GM23248 (cell line): ENCODE measurements at regions not wholly inside any gene's neighbourhood (a gene's known extent, or its start where the extent isn't known, plus 50 kb on each side); places are given as distances from the start of the nearest gene placed in this dataset.

Experiments
- DNase-seq: peaks from one replicate; pipeline ENCODE4 v3.0.0-alpha.2; 2015
- H2AFZ ChIP-seq: fragments of 200-600 bp; sonication (generic); 2 replicates; pipeline ENCODE4 v1.6.1; 2016; ENCODE audit warnings: antibody characterized with exemption
- H3F3A ChIP-seq: fragments of 200-600 bp; sonication (generic); 2 replicates; pipeline ENCODE4 v1.6.1; 2016; ENCODE audit warnings: mild to moderate bottlenecking, antibody characterized with exemption, mixed run types; ENCODE audit not compliant: insufficient read depth
- H3K27ac ChIP-seq: fragments of 200-600 bp; sonication (generic); 2 replicates; pipeline ENCODE4 v1.5.1; 2016; ENCODE audit warnings: mild to moderate bottlenecking
- H3K27me3 ChIP-seq: fragments of 200-600 bp; sonication (generic); replicated peaks from 2 replicates; pipeline ENCODE4 v1.6.1; 2016; ENCODE audit warnings: mild to moderate bottlenecking; ENCODE audit not compliant: insufficient read depth
- H3K36me3 ChIP-seq: fragments of 200-600 bp; sonication (generic); 2 replicates; pipeline ENCODE4 v1.6.1; 2016; ENCODE audit warnings: low read depth, mild to moderate bottlenecking
- H3K4me1 ChIP-seq: fragments of 200-600 bp; sonication (generic); 2 replicates; pipeline ENCODE4 v1.6.1; 2016; ENCODE audit warnings: mild to moderate bottlenecking; ENCODE audit not compliant: insufficient read depth
- H3K4me2 ChIP-seq: fragments of 200-600 bp; sonication (generic); one replicate; pipeline ENCODE4 v1.6.1; 2016; ENCODE audit warnings: mild to moderate bottlenecking; ENCODE audit not compliant: unreplicated experiment
- H3K4me3 ChIP-seq: fragments of 200-600 bp; sonication (generic); 2 replicates; pipeline ENCODE4 v1.5.1; 2016; ENCODE audit warnings: mild to moderate bottlenecking
- H3K79me2 ChIP-seq: fragments of 200-600 bp; sonication (generic); 2 replicates; pipeline ENCODE4 v1.6.1; 2016; ENCODE audit warnings: mild to moderate bottlenecking; ENCODE audit not compliant: insufficient read depth
- H3K9ac ChIP-seq: fragments of 200-600 bp; sonication (generic); 2 replicates; pipeline ENCODE4 v1.6.1; 2016; ENCODE audit warnings: mild to moderate bottlenecking
- H3K9me2 ChIP-seq: fragments of 200-600 bp; sonication (generic); 2 replicates; pipeline ENCODE4 v1.6.1; 2016; ENCODE audit warnings: mixed run types, mild to moderate bottlenecking, moderate library complexity; ENCODE audit not compliant: insufficient read depth
- H3K9me3 ChIP-seq: fragments of 200-600 bp; sonication (generic); one replicate; pipeline ENCODE4 v1.6.1; 2017; ENCODE audit warnings: low read depth
- H4K20me1 ChIP-seq: fragments of 200-600 bp; sonication (generic); 2 replicates; pipeline ENCODE4 v1.6.0; 2016; ENCODE audit not compliant: insufficient read depth
- EZH2 ChIP-seq: fragments of 200-600 bp; sonication (generic); IDR thresholded peaks from 2 replicates; pipeline ENCODE4 v1.6.1; 2018; ENCODE audit warnings: antibody characterized with exemption, mild to moderate bottlenecking; ENCODE audit not compliant: insufficient read depth, poor library complexity, severe bottlenecking
- EZH2phosphoT487 ChIP-seq: fragments of 200-600 bp; sonication (generic); IDR thresholded peaks from 2 replicates; pipeline ENCODE4 v1.6.1; 2018; ENCODE audit warnings: antibody characterized with exemption, moderate library complexity, mild to moderate bottlenecking, low read depth; ENCODE audit not compliant: insufficient read depth
- WGBS, 2 experiments: methylation state at CpG; one replicate each; pipeline ENCODE4 v1.1.6; 2015 to 2017; ENCODE audit warnings: low lambda C conversion rate in 2 of 2, low coverage in 1 of 2; ENCODE audit errors: missing lambda C conversion rate in 2 of 2; 5-methylcytosine and 5-hydroxymethylcytosine counted together
- in situ Hi-C: fragments of 300-500 bp; cut with MboI; formaldehyde crosslinking; loops from 2 replicates; pipeline ENCODE4 v1.15.0; 2020

GRCh38 chr1:218080863-218081262, 204.2 kb upstream of the RRP15 start:
- in situ Hi-C loops, result no loop called here
- no peak for TF ChIP-seq EZH2phosphoT487
- TF ChIP-seq EZH2, result no peak
- H3K79me2 ChIP-seq, result no peaks in the 10 kb centered on the region
- H3F3A ChIP-seq, result no peaks in the 10 kb centered on the region
- no peak overlapping the region for H2AFZ ChIP-seq
- no peaks in the 10 kb centered on the region for H3K9me2 ChIP-seq
- no peak overlapping the region for H3K4me3 ChIP-seq
- no peak overlapping the region for H3K27ac ChIP-seq
- no peak overlapping the region for H3K4me2 ChIP-seq
- H4K20me1 ChIP-seq, result no peaks in the 10 kb centered on the region
- no peak for DNase-seq
- WGBS, 2 experiments, result 15 to 23% methylated on average over 5 of the region's 5 CpGs
- H3K9ac ChIP-seq, result no peak overlapping the region
- no peaks in the 10 kb centered on the region for H3K36me3 ChIP-seq
- H3K27me3 ChIP-seq, result no peaks in the 10 kb centered on the region
- H3K9me3 ChIP-seq, result no peaks in the 10 kb centered on the region
- H3K4me1 ChIP-seq, result no peaks in the 10 kb centered on the region

- Histone ChIP-seq H3F3A (no peaks in the 10 kb centered on the region), H3K9me2 (no peaks in the 10 kb centered on the region), H3K4me3 (no peak overlapping the region), H2AFZ (no peak overlapping the region), H3K27me3 (no peaks in the 10 kb centered on the region), H3K27ac (no peak overlapping the region), H3K79me2 (no peaks in the 10 kb centered on the region), H3K9ac (no peak overlapping the region), H3K4me1 (no peaks in the 10 kb centered on the region), H3K9me3 (no peaks in the 10 kb centered on the region), H3K4me2 (no peak overlapping the region), H3K36me3 (no peaks in the 10 kb centered on the region), H4K20me1 (no peaks in the 10 kb centered on the region)
- TF ChIP-seq EZH2phosphoT487, result no peak
- TF ChIP-seq EZH2, result no peak
- no peak for DNase-seq
- in situ Hi-C loops, result no loop called here
Observed at GRCh38 chr1:218081358-218081757, 203.7 kb upstream of the RRP15 start.

DNA sequence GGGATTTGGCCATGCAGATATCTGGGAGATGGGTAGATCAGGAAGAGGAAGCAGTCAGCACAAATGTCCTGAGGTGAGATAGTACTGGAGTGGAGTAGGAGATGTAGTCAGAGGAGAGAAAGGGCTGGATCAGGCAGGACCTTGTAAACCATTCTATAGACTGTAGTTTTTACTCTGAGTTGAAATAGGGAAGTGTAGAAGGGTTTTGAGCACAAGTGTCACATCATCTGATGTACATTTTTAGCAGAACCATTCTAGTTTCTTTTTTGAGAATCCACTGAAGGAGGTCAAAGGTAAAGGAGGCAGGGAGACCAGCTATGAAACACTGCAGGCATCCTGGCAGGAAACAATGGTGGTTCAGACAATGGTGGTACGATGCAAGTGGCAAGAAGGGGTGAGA, 194.6 kb upstream of the RRP15 start:
- Histone ChIP-seq H3F3A (no peaks in the 10 kb centered on the region), H3K79me2 (no peaks in the 10 kb centered on the region), H3K9me3 (no peaks in the 10 kb centered on the region), H3K27ac (no peak overlapping the region), H3K36me3 (no peaks in the 10 kb centered on the region), H3K27me3 (no peaks in the 10 kb centered on the region), H3K4me2 (no peak overlapping the region), H2AFZ (no peak overlapping the region), H3K9ac (no peak overlapping the region), H3K9me2 (no peaks in the 10 kb centered on the region), H3K4me3 (no peak overlapping the region), H3K4me1 (no peaks in the 10 kb centered on the region), H4K20me1 (no peaks in the 10 kb centered on the region)
- in situ Hi-C loops, result no loop called here
- no peak for DNase-seq
- WGBS, 2 experiments, result 15 to 21% methylated on average over 1 of the region's 1 CpG
- TF ChIP-seq EZH2phosphoT487 (no peak), EZH2 (no peak)

DNA sequence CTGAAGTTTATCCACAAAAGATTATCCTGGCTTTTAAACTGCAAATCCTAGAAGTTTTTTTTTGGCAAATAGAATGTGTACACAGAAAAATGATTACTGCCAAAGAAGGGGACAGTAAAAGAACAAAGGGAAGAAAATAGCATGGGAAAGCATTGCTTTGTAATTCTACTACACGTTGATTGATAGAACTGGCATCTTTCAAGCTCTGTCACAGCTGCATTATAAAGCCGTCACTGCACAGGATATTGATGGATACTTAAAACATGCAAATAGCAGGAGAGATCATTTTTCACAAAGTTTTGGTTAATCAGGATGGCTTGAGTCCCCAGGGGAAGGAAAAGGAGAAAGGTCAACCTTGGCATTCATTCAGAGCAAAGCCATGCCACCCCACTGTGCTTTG, 183.7 kb upstream of the RRP15 start:
- in situ Hi-C loops, result no loop called here
- Histone ChIP-seq H3F3A (no peaks in the 10 kb centered on the region), H4K20me1 (no peaks in the 10 kb centered on the region), H3K27me3 (no peaks in the 10 kb centered on the region), H3K4me1 (no peaks in the 10 kb centered on the region), H3K9ac (no peak overlapping the region), H3K4me2 (no peak overlapping the region), H3K9me3 (no peaks in the 10 kb centered on the region), H2AFZ (no peak overlapping the region), H3K9me2 (no peaks in the 10 kb centered on the region), H3K4me3 (no peak overlapping the region), H3K36me3 (no peaks in the 10 kb centered on the region), H3K79me2 (no peaks in the 10 kb centered on the region), H3K27ac (no peak overlapping the region)
- no peak for DNase-seq
- TF ChIP-seq EZH2phosphoT487 (no peak), EZH2 (no peak)
- WGBS, 2 experiments, result 5 to 13% methylated on average over 2 of the region's 2 CpGs

DNA sequence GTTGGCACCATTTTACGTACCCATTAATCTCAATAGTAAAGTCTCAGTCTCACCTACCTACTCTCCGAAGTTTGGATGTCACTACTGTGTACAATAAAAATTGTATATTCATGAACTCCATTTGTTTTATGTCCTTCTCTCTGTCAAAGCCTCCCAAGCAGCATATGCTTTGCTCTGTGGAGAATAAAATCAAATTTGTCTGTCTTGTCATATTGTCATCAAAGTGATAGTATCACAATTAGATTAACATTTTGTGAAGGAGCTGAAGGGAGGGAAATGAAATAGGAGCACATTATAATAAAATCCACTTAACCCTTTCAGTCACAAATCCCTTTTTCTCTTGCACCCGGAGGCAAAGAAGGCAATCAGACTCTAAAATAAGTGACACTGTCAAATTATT, 177.1 kb upstream of the RRP15 start:
- H3K27ac ChIP-seq, result no peak overlapping the region
- no peak for TF ChIP-seq EZH2
- TF ChIP-seq EZH2phosphoT487, result no peak
- no peak overlapping the region for H3K4me3 ChIP-seq
- no peak overlapping the region for H2AFZ ChIP-seq
- no peaks in the 10 kb centered on the region for H3F3A ChIP-seq
- H3K4me1 ChIP-seq, result no peaks in the 10 kb centered on the region
- no peaks in the 10 kb centered on the region for H4K20me1 ChIP-seq
- H3K9me2 ChIP-seq, result no peaks in the 10 kb centered on the region
- no peak overlapping the region for H3K4me2 ChIP-seq
- in situ Hi-C loops, result no loop called here
- 19% methylated on average over 3 of the region's 3 CpGs for WGBS, 2 experiments
- no peaks in the 10 kb centered on the region for H3K27me3 ChIP-seq
- DNase-seq, result no peak
- no peaks in the 10 kb centered on the region for H3K79me2 ChIP-seq
- no peak overlapping the region for H3K9ac ChIP-seq
- no peaks in the 10 kb centered on the region for H3K9me3 ChIP-seq
- no peaks in the 10 kb centered on the region for H3K36me3 ChIP-seq
